NCI-H510A (cell line): ENCODE measurements at regions not wholly inside any gene's neighbourhood (a gene's known extent, or its start where the extent isn't known, plus 50 kb on each side); places are given as distances from the start of the nearest gene placed in this dataset.

Experiments used
- DNase-seq: peaks from one replicate; lab custom pipeline; 2025; lab: John Stamatoyannopoulos, UW

DNA sequence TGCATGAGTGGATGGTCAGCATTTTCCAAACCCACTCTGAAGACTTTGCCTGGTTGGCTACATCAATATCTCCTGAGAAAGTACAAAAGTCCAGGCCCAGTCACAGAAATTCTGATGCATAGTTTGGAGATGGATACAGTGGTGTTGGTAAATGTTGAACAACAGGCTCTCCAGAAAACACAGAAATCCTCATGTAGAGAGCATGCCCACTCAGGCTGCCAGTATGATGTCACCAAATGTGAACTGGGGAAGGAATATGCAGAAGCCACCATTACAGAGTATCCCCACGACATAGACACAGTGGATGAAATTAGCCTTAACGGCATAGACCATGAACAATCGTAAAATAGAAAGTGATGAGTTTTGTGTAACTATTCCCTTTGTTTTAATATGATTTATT, 97.1 kb upstream of the NXT1 start:
- no peak for DNase-seq

DNA sequence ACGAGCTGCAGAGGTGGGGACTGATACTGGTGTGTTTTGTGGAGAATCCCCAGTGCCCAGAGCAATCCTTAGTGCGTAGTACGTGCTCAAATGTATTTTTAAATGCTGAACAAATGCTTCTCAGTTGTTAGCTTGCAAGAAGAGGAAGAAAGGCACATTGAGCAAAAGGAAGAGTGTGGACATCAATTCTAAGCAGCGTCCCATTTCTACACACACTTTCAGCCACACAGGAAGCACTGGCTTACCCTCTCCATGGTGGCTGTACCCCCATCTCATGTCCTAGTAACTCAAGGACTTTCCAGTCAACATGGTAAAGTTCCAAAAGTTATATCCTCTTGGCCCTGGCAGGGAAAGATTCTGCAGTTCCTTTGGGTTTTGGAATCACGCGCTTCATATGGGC, 98.8 kb upstream of the NXT1 start:
- no peak for DNase-seq

DNA sequence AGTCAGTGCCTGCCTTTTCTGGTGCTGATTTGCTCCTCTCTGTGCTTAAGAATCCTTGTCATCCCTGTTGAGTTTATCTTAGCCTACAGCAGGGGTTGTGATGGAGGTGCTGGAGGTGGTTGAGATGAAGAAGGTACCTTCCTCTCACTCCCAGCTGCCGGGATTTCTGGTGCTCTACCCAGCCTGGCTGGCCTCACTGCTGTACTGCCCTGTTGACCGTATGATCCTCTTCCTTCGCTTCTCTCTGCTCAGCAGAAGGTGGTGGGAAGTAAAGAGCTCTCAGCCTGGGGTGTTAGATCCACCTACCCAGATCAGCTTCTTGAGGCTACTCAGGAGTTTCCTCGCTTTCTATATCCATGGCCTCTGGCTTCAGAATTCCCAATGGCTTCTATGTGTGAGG, 101.0 kb upstream of the NXT1 start:
- no peak for DNase-seq

DNA sequence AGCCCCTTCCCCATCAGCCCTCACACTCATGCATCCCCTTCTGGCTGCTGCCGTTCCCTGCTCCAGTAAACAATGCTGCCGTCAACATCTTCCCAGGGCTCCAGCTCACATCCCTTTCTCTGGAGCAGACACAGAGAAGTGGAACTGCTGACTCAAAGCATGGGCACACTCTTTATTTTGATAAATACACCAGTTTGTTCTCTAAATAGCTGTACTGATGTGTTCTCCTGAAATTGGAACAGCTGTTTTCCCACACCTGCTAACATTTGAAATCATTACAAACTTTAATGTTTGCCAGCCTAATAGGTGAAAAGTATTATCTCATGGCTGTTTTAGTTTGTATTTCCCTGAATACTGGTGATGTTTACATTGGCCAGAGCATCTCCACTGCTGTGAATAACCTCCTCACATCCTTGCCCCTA, 102.1 kb upstream of the NXT1 start:
- no peak for DNase-seq

DNA sequence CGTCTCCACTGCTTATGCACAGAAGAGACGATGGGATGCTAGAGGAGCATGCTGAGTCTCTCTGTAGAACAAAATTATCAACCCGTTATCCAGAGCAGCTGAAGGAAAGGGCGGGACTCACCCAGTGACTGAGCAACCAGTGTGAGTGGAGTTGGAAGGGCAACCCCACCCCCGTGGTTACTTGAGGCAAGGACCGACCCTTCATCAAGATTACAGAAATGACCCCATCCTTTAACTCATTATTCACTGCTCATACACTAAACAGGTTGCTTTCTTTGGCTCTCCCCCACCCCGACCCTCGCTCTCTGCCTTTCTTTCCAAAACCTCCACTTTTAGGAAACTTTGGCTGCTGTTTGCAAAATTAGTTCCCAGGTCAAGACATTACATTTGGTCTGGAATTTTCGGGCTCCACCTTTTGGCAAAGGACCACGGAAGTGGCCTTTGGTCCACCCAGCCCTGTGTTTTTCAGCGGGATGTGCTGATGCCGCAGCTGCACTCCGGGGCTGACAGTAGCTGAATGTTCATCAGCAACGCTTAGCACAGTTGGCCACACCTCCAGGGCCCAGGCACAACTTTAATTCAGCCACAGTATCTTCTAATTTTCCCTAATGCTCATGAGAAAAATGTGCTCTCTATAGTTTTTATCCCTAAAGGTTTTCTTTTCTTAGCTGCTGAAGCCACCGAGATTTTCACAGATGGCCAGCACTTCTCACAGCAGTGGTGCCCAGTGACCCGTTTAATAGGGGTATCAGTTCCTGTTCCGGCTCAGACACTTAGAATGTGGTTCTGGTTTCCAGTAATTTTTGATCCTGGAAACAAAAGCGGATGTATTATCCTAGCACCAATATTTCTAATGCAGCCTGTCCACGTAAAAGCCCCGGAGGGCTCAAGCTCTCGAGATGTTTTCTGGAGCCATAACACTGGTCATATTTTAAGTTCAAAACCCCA, 103.6 kb upstream of the NXT1 start:
- DNase-seq = no peak

DNA sequence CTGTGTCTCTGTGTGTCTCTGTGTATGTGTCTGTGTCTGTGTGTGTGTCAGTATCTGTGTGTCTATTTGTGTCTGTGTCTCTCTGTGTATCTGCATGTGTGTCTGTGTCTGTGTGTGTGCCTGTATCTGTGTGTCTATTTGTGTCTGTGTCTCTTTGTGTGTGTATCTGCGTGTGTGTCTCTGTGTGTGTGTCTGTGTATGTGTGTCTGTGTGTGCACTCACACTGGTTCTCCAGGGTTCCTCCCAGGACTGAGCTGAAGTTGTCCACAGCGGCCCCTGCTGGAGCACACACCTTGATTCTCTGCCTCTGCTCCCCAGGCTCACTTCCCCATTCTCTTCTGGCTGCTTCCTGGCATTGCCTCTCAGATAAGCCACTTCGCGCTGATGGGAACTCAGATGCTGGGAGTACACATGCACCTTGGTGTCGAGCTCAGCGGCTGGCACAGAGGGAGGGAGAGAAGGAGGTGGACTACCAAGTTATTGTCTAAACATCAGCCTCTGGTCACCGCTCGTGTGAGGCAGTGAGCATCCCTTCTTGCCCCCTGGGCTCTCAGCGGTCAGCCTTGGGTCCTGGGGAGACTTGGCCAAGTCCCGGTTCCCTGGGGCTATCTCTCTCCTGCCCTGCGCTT, 104.9 kb upstream of the NXT1 start:
- no peak for DNase-seq

DNA sequence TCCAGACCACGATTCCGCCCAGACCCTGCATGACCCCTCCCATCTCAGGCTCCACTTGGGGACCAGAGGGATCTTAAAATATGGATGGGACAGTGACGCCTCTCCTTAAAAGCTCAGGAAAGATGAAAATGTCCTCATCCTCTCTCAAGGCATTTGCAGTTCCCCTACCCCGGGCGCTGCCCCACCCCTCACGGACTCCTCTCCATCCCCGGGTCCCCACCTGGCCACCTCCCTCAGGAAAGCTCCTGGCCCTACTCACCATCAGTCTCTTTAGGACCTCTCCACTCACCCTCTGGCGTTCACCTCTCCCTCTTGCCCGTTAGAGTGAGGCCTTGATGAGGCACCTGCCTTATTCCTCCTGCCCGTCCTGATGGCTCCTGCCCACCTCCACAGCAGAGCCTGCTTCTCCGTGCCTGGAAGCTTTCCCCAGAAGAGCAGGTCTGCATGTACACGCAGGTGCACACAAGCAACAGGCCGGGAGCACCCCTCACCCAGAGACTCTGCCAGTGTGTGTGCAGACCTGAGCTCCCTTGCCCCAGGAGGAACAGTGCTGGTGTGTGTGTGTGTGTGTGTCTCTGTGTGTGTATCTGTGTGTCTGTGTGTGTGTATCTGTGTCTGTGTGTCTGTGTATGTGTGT, 105.6 kb upstream of the NXT1 start:
- DNase-seq = no peak

DNA sequence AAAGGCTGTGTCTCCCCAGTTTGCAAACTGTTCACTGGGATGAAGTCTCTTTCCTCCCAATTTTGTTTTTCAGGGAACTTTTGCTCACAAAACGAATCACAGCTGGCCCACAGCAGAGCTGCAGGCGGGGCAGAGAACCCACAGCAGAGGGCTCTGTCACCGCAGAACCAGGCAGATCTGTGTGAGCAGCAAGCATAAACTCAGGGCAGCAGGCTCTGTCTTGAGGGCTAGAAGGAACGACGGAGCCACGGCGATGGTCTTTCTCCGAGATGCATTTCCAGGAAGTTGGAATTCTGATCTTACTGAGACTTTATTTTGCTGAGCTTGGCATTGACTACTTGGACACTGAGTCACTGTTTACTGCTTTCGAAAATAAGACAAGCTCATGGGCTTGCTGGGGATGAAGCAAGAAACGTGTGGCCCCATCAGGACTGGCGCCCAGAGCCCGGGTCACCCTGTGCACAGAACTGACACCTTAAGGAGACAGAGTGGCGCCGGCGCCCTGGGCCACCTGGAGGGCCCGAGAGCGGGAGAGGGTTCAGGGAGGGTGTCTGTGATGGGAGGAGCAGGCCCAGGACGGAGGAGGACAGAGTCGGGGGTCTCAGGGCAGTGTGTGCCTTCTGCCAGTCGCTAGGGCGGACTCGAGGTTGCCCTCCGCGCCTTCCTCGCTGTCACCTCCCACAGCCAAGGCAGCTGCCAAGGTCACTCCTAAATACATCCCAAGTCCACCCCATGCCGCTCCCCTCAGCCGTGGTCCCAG, 106.3 kb upstream of the NXT1 start:
- no peak for DNase-seq

DNA sequence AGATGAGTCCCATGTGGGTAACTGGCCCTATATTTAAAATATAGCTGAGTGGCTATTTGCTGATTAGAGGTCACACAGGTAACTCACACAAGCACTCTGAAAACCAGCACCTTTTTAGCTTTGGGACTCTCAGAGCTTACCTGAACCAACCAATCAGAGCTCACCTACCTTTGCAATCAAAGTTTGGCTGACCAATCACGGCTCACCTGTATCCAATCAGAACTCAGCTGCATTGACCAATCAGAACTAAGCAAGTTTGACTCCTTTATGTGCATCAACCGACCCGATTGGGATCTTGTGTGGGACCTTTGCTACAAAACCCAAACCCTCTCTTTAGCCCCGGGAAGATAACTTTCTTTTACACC, 106.8 kb upstream of the NXT1 start:
- DNase-seq = no peak

DNA sequence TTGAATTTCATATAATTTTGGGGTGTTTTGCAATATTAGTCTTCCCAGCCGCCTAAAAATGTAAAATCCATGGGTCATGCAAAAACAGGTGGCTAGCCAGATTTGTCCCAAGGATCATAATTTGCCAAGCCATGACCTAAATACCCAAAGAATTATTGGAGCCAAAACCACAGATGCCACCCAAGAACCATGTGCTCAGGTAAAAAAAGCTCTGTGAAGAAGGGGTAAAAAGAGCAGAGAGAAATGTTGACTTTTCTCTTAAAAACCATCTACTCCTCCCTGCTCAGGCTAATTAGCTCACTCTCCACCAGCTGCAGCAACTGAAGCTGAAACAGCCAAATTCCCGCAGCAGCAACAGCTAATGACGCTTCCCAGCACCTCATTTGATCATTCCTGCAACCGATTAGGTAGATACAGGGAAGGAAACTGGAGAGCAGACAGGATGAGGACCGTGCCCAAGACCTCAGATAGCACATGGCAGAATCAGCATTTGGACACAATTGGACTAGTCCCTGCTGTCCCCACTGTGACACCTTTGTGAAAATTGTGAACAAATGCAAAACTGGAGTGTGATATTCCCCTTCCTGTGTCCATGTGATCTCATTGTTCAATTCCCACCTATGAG, 107.9 kb upstream of the NXT1 start:
- no peak for DNase-seq

DNA sequence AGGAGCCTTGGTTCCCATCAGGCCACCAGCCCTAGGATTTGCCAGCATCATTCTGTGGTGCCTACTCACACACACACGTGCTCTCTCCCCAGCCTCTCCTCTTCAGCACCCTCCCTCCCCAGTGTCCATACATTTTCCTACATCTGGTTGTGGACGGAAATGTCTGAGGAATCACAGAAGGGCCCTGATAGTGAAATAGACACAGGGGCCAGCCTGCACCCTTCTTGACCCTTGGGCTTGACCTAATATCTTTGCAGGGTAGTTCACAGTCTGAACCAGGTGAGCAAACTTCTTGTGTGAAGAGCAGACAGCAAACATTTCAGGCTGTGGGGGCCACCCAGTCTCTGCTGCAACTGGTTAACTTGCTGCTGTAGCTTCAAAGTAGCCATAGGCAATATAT, 108.5 kb upstream of the NXT1 start:
- no peak for DNase-seq

DNA sequence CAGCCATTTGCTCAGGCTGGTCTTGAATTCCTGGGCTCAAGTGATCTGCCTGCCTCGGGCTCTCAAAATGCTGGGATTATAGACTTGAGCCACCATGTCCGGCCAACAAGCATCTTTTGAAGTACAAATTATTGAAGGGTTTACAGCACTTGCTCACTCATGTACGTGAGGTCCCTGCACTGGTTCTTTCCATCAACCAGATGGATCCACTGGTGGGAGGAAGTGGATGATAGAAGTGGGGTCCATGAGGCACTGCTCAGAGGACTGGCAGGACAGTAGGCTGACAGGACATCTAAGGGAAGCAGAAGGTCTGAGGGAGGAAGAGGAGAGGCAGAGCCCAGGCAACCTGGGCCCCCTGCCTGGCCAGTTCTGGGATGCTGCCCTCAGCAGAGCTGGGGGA, 109.2 kb upstream of the NXT1 start:
- DNase-seq = no peak

DNA sequence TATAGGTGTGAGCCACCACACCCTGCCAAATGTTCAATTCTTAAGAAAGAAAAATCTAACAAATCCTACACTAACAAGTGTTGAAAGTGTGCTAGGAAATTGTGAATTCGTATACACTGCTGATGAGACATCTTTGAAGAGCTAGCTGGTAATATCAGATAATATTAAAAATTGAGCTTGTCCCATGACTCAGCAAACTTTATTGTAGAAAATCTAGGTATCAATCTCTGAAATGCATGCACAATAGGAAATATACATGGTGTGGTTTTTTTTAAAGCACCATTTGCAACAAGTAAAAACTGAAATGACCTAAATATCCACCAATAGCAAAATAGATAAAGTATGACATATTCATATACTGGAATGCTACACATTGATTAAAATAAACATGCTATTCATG, 110.1 kb upstream of the NXT1 start:
- no peak for DNase-seq

DNA sequence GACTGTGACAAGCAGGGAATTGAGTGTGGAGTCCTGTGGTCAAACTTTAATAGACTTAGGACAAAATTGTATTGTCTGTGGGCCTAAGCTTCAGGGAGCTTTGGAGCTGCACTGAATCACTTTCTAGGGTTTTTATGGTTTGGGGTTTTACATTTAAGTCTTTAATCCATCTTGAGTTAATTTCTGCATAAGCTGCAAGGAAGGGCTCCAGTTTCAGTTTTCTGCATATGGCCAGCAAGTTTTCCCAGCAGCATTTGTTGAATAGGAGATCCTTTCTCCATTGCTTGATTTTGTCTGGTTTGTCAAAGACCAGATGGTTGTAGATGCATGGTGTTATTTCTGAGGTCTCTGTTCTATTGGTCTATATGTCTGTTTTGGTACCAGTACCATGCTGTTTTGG, 113.4 kb upstream of the NXT1 start:
- DNase-seq = no peak

DNA sequence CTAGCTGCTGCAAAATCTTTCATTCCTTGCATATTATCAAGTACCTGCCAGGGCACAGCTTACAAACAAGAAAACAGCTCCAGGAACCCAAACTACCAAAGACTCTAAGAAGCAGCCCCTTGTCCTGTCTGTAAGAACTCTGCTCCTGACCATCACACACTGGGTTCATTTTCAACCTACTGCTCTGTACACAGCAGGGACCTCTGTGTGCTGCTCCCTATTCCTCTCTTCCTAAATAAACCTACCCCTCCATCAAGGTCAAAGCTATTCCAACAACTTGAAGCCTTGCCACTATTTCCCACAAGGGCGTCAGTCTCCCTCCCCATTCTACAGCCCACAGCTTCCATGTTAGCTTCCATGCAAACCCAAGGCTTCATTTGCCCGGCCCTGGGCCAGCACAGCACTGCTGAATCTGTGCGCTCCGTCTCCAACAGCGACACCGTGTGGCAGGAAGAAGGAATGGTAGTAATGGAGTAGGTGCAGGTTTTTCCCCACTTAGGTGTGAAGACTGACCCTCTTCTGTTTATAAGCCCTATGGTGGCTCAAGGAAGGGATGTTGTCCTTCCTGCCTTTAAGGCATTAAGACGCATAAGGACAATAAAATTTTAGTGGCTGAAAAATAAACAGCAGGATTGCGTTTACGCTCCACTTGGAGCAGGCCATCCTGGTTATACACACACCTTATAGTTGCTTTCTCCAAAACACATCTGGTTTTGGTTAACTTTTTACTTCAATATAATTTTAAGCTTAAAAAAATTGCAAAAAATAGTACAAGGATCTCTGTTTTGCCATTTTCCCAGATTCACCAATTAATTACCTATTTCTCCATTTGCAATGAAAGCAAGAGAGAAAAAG, 115.2 kb upstream of the NXT1 start:
- DNase-seq = peak; percentile 29

DNA sequence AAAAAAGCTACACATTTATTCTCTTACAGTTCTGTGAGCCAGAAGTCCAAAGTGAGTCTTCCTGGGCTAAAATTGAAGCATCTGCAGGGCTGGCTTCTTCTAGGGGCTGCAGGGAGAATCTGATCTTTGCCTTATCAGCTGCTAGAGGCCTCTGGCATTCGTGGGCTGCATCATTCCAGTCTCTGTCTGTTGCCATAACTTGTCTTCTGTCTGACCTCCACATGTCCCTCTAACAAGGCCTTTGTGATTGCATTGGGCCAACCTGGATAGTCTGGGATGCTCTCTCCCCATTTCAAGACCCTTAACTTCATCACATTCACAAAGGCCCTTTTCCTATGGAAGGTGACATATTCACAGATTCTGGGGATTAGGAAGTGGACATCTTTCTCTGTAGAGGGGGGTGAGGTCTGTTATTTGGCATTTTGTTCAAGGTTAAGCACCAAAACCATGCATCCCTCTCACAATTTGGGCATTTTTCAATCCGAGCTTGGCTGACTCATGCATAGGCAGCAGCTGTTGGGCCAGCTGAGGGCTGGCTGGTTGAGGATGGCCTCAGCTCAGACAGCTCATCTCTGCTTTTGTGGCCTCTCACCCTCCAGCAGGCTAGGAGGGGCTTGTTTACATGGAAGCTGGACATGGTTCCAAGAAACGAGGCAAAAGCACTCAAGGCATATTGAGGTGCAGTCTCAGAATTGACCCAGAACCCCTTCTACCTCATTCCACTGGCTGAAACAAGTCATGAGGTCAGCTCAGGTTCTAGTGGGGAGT, 116.1 kb upstream of the NXT1 start:
- no peak for DNase-seq

DNA sequence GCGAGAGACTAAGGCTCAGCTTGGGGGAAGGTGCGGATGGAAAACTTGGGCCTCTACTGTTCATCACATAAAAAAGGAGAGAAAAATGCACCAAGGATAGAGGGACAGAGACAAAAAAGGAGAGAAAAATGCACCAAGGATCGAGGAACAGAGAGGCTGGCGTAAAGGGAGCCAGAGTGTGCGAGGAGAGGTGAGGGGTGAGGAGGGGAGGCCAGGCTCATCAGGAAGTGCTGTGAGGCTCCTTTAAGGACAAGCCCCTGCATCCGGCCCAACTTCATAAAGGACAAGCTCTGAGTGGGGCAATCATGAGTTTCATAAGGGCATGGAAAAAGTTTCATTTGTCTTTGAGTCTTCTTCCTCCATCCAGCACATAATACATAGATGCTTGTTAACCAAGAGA, 117.2 kb upstream of the NXT1 start:
- DNase-seq = no peak

DNA sequence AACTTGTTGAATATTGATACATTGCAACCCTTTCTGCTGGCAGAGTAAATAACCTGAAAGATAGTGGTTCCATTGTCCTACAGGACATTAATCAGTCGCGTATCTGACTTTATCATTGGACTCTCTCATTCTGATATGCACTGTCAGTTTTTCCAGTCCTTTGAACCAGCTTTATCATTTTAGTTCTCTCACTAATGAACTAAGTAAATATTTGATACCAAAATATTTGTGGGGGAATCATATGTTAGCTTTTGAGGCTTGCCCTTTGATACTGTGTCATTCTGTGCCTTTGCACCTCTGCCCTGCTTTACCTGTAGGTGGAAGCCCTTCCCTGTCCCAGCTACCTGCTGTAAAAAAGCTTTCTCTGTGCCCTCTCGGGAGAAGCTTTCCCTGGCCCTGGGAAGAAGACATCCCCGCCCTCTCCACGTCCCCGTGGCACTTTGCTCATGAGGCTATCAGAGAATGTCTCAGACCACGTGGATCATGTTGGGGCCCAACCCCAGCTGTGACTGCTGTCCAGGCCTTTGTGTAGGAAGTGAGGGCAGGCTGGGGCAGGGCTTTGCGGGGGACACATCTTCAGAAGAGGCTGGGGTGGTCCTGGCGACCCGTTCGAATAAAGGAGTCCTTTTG, 117.8 kb upstream of the NXT1 start:
- no peak for DNase-seq

DNA sequence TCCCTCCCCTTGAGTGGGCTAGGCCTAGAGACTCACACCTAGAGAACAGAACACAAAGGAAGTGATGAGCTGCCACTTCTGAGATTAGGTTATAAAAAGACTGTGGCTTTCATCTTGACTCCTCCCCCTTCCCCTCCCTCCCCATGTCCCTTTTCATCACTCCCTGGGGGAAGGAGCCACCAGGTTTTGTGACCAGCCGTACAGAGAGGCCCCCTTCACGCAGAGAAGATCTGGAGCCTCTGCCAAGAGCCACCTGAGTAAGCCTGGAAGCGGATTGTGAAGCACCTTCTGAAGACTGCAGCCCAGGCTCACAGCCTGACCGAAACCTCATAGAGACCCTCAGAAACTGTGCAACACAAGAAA, 118.4 kb upstream of the NXT1 start:
- no peak for DNase-seq
